WTC11 (cell line): ENCODE measurements at regions not wholly inside any gene's neighbourhood (a gene's known extent, or its start where the extent isn't known, plus 50 kb on each side); places are given as distances from the start of the nearest gene placed in this dataset.

Experiments
- ATAC-seq: fragments of 200-7000 bp; cut with Tn5 transposase; 2 replicates; pipeline ENCODE4 v1.10.0; 2021; ENCODE audit warnings: mild to moderate bottlenecking, moderate library complexity
- CTCF ChIA-PET: fragments of 300-600 bp; sonication (Branson Sonifier 250); formaldehyde crosslinking; loops from one replicate; lab custom pipeline; 2021; ENCODE audit warnings: antibody characterized with exemption; lab: Charles Lee
- POLR2A ChIA-PET: fragments of 350-600 bp; sonication (Branson Sonifier 250); formaldehyde crosslinking; loops from one replicate; lab custom pipeline; 2021; ENCODE audit warnings: antibody characterized with exemption; lab: Charles Lee
- DNase-seq: peaks from one replicate; pipeline ENCODE4 v3.0.0; 2021; ENCODE audit warnings: low spot score
- H3K27ac Mint-ChIP-seq: 2 replicates; pipeline ENCODE4 v1.8.0; 2021; ENCODE audit warnings: mixed read lengths
- H3K27me3 Mint-ChIP-seq: 2 replicates; pipeline ENCODE4 v1.8.0; 2021; ENCODE audit warnings: low read depth, mild to moderate bottlenecking, moderate library complexity, mixed read lengths
- H3K36me3 Mint-ChIP-seq: 2 replicates; pipeline ENCODE4 v1.8.0; 2021; ENCODE audit warnings: mixed read lengths
- H3K4me1 Mint-ChIP-seq: 2 replicates; pipeline ENCODE4 v1.8.0; 2022; ENCODE audit warnings: mixed read lengths
- H3K4me3 Mint-ChIP-seq: 2 replicates; pipeline ENCODE4 v1.8.0; 2021; ENCODE audit warnings: mild to moderate bottlenecking, moderate library complexity, mixed read lengths
- H3K9me3 Mint-ChIP-seq: 2 replicates; pipeline ENCODE4 v1.8.0; 2021; ENCODE audit warnings: mixed read lengths
- ATF6 ChIP-seq: sonication (generic); formaldehyde crosslinking; IDR thresholded peaks from 2 replicates; pipeline ENCODE4 v1.8.1; 2023; ENCODE audit warnings: mild to moderate bottlenecking, missing genetic modification reagents
- CBFB ChIP-seq: sonication (generic); formaldehyde crosslinking; IDR thresholded peaks from 2 replicates; pipeline ENCODE4 v1.8.1; 2022; ENCODE audit warnings: mild to moderate bottlenecking, low read depth, missing genetic modification reagents
- CREB1 ChIP-seq: sonication (generic); formaldehyde crosslinking; IDR thresholded peaks from 2 replicates; pipeline ENCODE4 v1.8.0; 2023; ENCODE audit warnings: mild to moderate bottlenecking, missing genetic modification reagents
- CTCF ChIP-seq: fragments of 200-600 bp; IDR thresholded peaks from 2 replicates; pipeline ENCODE4 v1.8.0; 2022; ENCODE audit warnings: antibody characterized with exemption
- E2F4 ChIP-seq: sonication (generic); formaldehyde crosslinking; IDR thresholded peaks from 2 replicates; pipeline ENCODE4 v1.8.1; 2022; ENCODE audit warnings: low read depth, mild to moderate bottlenecking, moderate library complexity, missing genetic modification reagents, borderline replicate concordance
- ELF4 ChIP-seq: sonication (generic); formaldehyde crosslinking; IDR thresholded peaks from 2 replicates; pipeline ENCODE4 v1.8.1; 2022; ENCODE audit warnings: low read depth, mild to moderate bottlenecking, moderate library complexity, missing genetic modification reagents
- ETV6 ChIP-seq: sonication (generic); formaldehyde crosslinking; IDR thresholded peaks from 2 replicates; pipeline ENCODE4 v1.8.1; 2022; ENCODE audit warnings: mild to moderate bottlenecking, missing genetic modification reagents
- FOXK1 ChIP-seq: sonication (generic); formaldehyde crosslinking; IDR thresholded peaks from 2 replicates; pipeline ENCODE4 v1.8.0; 2022; ENCODE audit warnings: mild to moderate bottlenecking, moderate library complexity, missing genetic modification reagents
- IRF2 ChIP-seq: sonication (generic); formaldehyde crosslinking; IDR thresholded peaks from 2 replicates; pipeline ENCODE4 v1.8.0; 2022; ENCODE audit warnings: low read depth, missing genetic modification reagents, borderline replicate concordance
- JUN ChIP-seq: sonication (generic); formaldehyde crosslinking; IDR thresholded peaks from 2 replicates; pipeline ENCODE4 v1.8.0; 2023; ENCODE audit warnings: mild to moderate bottlenecking, missing genetic modification reagents
- MAX ChIP-seq: sonication (generic); formaldehyde crosslinking; IDR thresholded peaks from 2 replicates; pipeline ENCODE4 v1.8.0; 2022; ENCODE audit warnings: mild to moderate bottlenecking, missing genetic modification reagents
- MLX ChIP-seq: sonication (generic); formaldehyde crosslinking; IDR thresholded peaks from 2 replicates; pipeline ENCODE4 v1.8.1; 2023; ENCODE audit warnings: mild to moderate bottlenecking, missing genetic modification reagents, moderate library complexity
- MYBL2 ChIP-seq: sonication (generic); formaldehyde crosslinking; IDR thresholded peaks from 2 replicates; pipeline ENCODE4 v1.8.1; 2023; ENCODE audit warnings: mild to moderate bottlenecking, moderate library complexity, missing genetic modification reagents
- NFATC4 ChIP-seq: fragments of 250-450 bp; sonication (Bioruptor Pico); IDR thresholded peaks from 2 replicates; pipeline ENCODE4 v1.9.0; 2021; ENCODE audit warnings: mild to moderate bottlenecking
- NR2C2 ChIP-seq: sonication (generic); formaldehyde crosslinking; IDR thresholded peaks from 2 replicates; pipeline ENCODE4 v1.8.0; 2022; ENCODE audit warnings: mild to moderate bottlenecking, missing genetic modification reagents
- NR3C1 ChIP-seq: sonication (generic); formaldehyde crosslinking; conservative IDR thresholded peaks from 2 replicates; pipeline ENCODE4 v1.8.1; 2023; ENCODE audit warnings: low read depth, mild to moderate bottlenecking, missing genetic modification reagents
- OVOL2 ChIP-seq: fragments of 250-450 bp; sonication (Bioruptor Pico); IDR thresholded peaks from 2 replicates; pipeline ENCODE4 v1.9.0; 2021; ENCODE audit warnings: mild to moderate bottlenecking, borderline replicate concordance
- SOX15 ChIP-seq: fragments of 250-450 bp; sonication (Bioruptor Pico); IDR thresholded peaks from 2 replicates; pipeline ENCODE4 v1.9.0; 2021; ENCODE audit warnings: mild to moderate bottlenecking
- ZNF263 ChIP-seq: sonication (generic); formaldehyde crosslinking; IDR thresholded peaks from 2 replicates; pipeline ENCODE4 v1.8.1; 2022; ENCODE audit warnings: low read depth, mild to moderate bottlenecking, moderate library complexity, missing genetic modification reagents
- ZNF317 ChIP-seq: sonication (generic); formaldehyde crosslinking; IDR thresholded peaks from 2 replicates; pipeline ENCODE4 v1.8.1; 2023; ENCODE audit warnings: low read depth, mild to moderate bottlenecking, moderate library complexity, missing genetic modification reagents, borderline replicate concordance
- TF ChIP-seq, protein P1 (sequence below): sonication (generic); formaldehyde crosslinking; IDR thresholded peaks from 2 replicates; pipeline ENCODE4 v1.8.1; 2023; ENCODE audit warnings: mild to moderate bottlenecking, missing genetic modification reagents, moderate library complexity
- TF ChIP-seq, protein P2 (sequence below): sonication (generic); formaldehyde crosslinking; IDR thresholded peaks from 2 replicates; pipeline ENCODE4 v1.8.0; 2022; ENCODE audit warnings: mild to moderate bottlenecking, missing genetic modification reagents

- H3K4me1 Mint-ChIP-seq = peaks cover 17% of the 10 kb centered on the region
- no peak for TF ChIP-seq MYBL2 (CRISPR knock-in tag)
- TF ChIP-seq ZNF263 (CRISPR knock-in tag) = no peak
- CTCF ChIA-PET = no interaction called here
- H3K4me3 Mint-ChIP-seq = no peak overlapping the region
- H3K9me3 Mint-ChIP-seq = no peaks in the 10 kb centered on the region
- POLR2A ChIA-PET = interaction anchor here (0.9 kb wide), 1 partner anchor 82 kb away, joined by 3 read pairs; the partner anchor contains the start of gene PICALM
- H3K36me3 Mint-ChIP-seq = no peaks in the 10 kb centered on the region
- ATAC-seq (no peak), DNase-seq (no peak)
- no peak overlapping the region for H3K27ac Mint-ChIP-seq
- H3K27me3 Mint-ChIP-seq = peaks cover 3% of the 10 kb centered on the region
Observed at GRCh38 chr11:86150847-86151173, 81.9 kb upstream of the PICALM start.

DNA sequence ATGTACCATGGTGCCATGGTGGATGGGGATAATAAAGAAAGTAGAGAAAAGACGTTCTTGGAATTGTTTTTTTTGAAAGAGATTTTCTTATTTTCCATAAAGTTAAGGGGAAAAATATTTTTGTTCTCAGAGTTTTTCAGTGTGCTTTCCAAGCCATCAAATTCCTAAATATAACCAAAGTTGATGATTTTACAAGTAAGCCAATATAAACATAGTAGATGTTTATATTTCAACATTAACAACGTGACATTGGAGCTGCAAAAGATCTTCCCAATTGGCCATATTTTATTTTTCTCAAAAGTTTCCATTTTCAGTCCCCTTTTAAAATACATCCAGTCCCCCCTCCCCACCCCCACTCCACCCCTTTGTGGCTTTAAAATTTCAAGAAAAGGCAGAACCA, 80.9 kb upstream of the PICALM start:
- peaks cover 3% of the 10 kb centered on the region for H3K27me3 Mint-ChIP-seq
- H3K27ac Mint-ChIP-seq = no peak overlapping the region
- ChIA-PET POLR2A (no interaction called here), CTCF (no interaction called here)
- H3K4me3 Mint-ChIP-seq = no peak overlapping the region
- H3K36me3 Mint-ChIP-seq = no peaks in the 10 kb centered on the region
- no peaks in the 10 kb centered on the region for H3K9me3 Mint-ChIP-seq
- TF ChIP-seq ATF6 (CRISPR knock-in tag) (no peak), NR3C1 (CRISPR knock-in tag) (no peak), MAX (CRISPR knock-in tag) (no peak), NR2C2 (CRISPR knock-in tag) (no peak), CBFB (CRISPR knock-in tag) (no peak), ZNF317 (CRISPR knock-in tag) (no peak), SOX15 (CRISPR knock-in tag) (no peak), IRF2 (no peak), FOXK1 (CRISPR knock-in tag) (no peak), E2F4 (CRISPR knock-in tag) (no peak), MLX (no peak), CREB1 (no peak), ELF4 (no peak), JUN (CRISPR knock-in tag) (no peak), CTCF (no peak), NFATC4 (CRISPR knock-in tag) (no peak), OVOL2 (no peak), ETV6 (CRISPR knock-in tag) (no peak)
- TF ChIP-seq, protein P1, sequence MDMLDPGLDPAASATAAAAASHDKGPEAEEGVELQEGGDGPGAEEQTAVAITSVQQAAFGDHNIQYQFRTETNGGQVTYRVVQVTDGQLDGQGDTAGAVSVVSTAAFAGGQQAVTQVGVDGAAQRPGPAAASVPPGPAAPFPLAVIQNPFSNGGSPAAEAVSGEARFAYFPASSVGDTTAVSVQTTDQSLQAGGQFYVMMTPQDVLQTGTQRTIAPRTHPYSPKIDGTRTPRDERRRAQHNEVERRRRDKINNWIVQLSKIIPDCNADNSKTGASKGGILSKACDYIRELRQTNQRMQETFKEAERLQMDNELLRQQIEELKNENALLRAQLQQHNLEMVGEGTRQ (CRISPR knock-in tag) = no peak
- TF ChIP-seq, protein P2, sequence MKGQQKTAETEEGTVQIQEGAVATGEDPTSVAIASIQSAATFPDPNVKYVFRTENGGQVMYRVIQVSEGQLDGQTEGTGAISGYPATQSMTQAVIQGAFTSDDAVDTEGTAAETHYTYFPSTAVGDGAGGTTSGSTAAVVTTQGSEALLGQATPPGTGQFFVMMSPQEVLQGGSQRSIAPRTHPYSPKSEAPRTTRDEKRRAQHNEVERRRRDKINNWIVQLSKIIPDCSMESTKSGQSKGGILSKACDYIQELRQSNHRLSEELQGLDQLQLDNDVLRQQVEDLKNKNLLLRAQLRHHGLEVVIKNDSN (CRISPR knock-in tag) = no peak
- no peak for ATAC-seq
- no peak for DNase-seq
- H3K4me1 Mint-ChIP-seq = peaks cover 17% of the 10 kb centered on the region
